ENCODE measurements at regions not wholly inside any gene's neighbourhood (a gene's known extent, or its start where the extent isn't known, plus 50 kb on each side); places are given as distances from the start of the nearest gene placed in this dataset.

GRCh38 chr1:79662596-79662995 lies 656.1 kb upstream of the ADGRL4 start:
- Histone ChIP-seq H3K4me1 (ENCODE audit: insufficient read depth, insufficient read length) (no peaks in the 10 kb centered on the region), H3K27me3 (ENCODE audit: insufficient read depth, insufficient read length) (no peaks in the 10 kb centered on the region), H3K36me3 (ENCODE audit: insufficient read depth, insufficient read length, low read length) (no peaks in the 10 kb centered on the region), H3K9ac (ENCODE audit: insufficient read length, low read depth) (no peak overlapping the region), H3K9me3 (ENCODE audit: insufficient read depth, low read length) (peaks cover 3% of the 10 kb centered on the region; the same call in 1 of the 2 replicates), H3K4me3 (ENCODE audit: insufficient read length, low read depth) (no peak overlapping the region)
- TF ChIP-seq ZNF274 (IDR thresholded peaks at IDR 0.05; ENCODE audit: low read depth, low read length) (no peak), YY1 (IDR thresholded peaks at IDR 0.05; ENCODE audit: insufficient read depth, insufficient read length) (no peak), SUZ12 (IDR thresholded peaks at IDR 0.05; ENCODE audit: extremely low read depth, insufficient read depth, insufficient read length) (no peak)
- DNase-seq (ENCODE audit: low read depth, low spot score), result no peak

- H3K9me3 ChIP-seq (ENCODE audit: insufficient read depth, low read length), result no peaks in the 10 kb centered on the region
- H3K4me1 ChIP-seq (ENCODE audit: insufficient read depth, insufficient read length), result no peaks in the 10 kb centered on the region
- no peak for DNase-seq (ENCODE audit: low read depth, low spot score)
- TF ChIP-seq YY1 (IDR thresholded peaks at IDR 0.05; ENCODE audit: insufficient read depth, insufficient read length), result no peak
- no peak for TF ChIP-seq ZNF274 (IDR thresholded peaks at IDR 0.05; ENCODE audit: low read depth, low read length)
- TF ChIP-seq SUZ12 (IDR thresholded peaks at IDR 0.05; ENCODE audit: extremely low read depth, insufficient read depth, insufficient read length), result no peak
- H3K36me3 ChIP-seq (ENCODE audit: insufficient read depth, insufficient read length, low read length), result no peaks in the 10 kb centered on the region
- H3K27me3 ChIP-seq (ENCODE audit: insufficient read depth, insufficient read length), result no peaks in the 10 kb centered on the region
- H3K9ac ChIP-seq (ENCODE audit: insufficient read length, low read depth), result no peak overlapping the region
- no peak overlapping the region for H3K4me3 ChIP-seq (ENCODE audit: insufficient read length, low read depth)
These were observed 653.6 kb upstream of the ADGRL4 start for GRCh38 chr1:79660129-79660528.

GRCh38 chr1:79657951-79658658 lies 651.6 kb upstream of the ADGRL4 start:
- Histone ChIP-seq H3K4me1 (ENCODE audit: insufficient read depth, insufficient read length) (no peaks in the 10 kb centered on the region), H3K36me3 (ENCODE audit: insufficient read depth, insufficient read length, low read length) (no peaks in the 10 kb centered on the region), H3K9ac (ENCODE audit: insufficient read length, low read depth) (no peak overlapping the region), H3K9me3 (ENCODE audit: insufficient read depth, low read length) (no peaks in the 10 kb centered on the region), H3K4me3 (ENCODE audit: insufficient read length, low read depth) (no peak overlapping the region), H3K27me3 (ENCODE audit: insufficient read depth, insufficient read length) (no peaks in the 10 kb centered on the region)
- TF ChIP-seq SUZ12 (IDR thresholded peaks at IDR 0.05; ENCODE audit: extremely low read depth, insufficient read depth, insufficient read length) (no peak), ZNF274 (IDR thresholded peaks at IDR 0.05; ENCODE audit: low read depth, low read length) (no peak), YY1 (IDR thresholded peaks at IDR 0.05; ENCODE audit: insufficient read depth, insufficient read length) (no peak)
- DNase-seq (ENCODE audit: low read depth, low spot score), result no peak

- H3K4me3 ChIP-seq (ENCODE audit: insufficient read length, low read depth), result no peak overlapping the region
- no peaks in the 10 kb centered on the region for H3K4me1 ChIP-seq (ENCODE audit: insufficient read depth, insufficient read length)
- no peaks in the 10 kb centered on the region for H3K27me3 ChIP-seq (ENCODE audit: insufficient read depth, insufficient read length)
- H3K36me3 ChIP-seq (ENCODE audit: insufficient read depth, insufficient read length, low read length), result no peaks in the 10 kb centered on the region
- H3K9me3 ChIP-seq (ENCODE audit: insufficient read depth, low read length), result no peaks in the 10 kb centered on the region
- no peak for TF ChIP-seq ZNF274 (IDR thresholded peaks at IDR 0.05; ENCODE audit: low read depth, low read length)
- no peak for TF ChIP-seq SUZ12 (IDR thresholded peaks at IDR 0.05; ENCODE audit: extremely low read depth, insufficient read depth, insufficient read length)
- no peak for TF ChIP-seq YY1 (IDR thresholded peaks at IDR 0.05; ENCODE audit: insufficient read depth, insufficient read length)
- no peak for DNase-seq (ENCODE audit: low read depth, low spot score)
- no peak overlapping the region for H3K9ac ChIP-seq (ENCODE audit: insufficient read length, low read depth)
These were observed 649.3 kb upstream of the ADGRL4 start for GRCh38 chr1:79655876-79656275.

- H3K27me3 ChIP-seq (ENCODE audit: insufficient read depth, insufficient read length), result no peaks in the 10 kb centered on the region
- TF ChIP-seq YY1 (IDR thresholded peaks at IDR 0.05; ENCODE audit: insufficient read depth, insufficient read length) (no peak), ZNF274 (IDR thresholded peaks at IDR 0.05; ENCODE audit: low read depth, low read length) (no peak), SUZ12 (IDR thresholded peaks at IDR 0.05; ENCODE audit: extremely low read depth, insufficient read depth, insufficient read length) (no peak)
- H3K9me3 ChIP-seq (ENCODE audit: insufficient read depth, low read length), result 0 out of 2 replicates have a peak, but pooled peaks cover 4% of the 10 kb centered on the region
- DNase-seq (ENCODE audit: low read depth, low spot score), result no peak
- no peak overlapping the region for H3K9ac ChIP-seq (ENCODE audit: insufficient read length, low read depth)
- no peak overlapping the region for H3K4me3 ChIP-seq (ENCODE audit: insufficient read length, low read depth)
- H3K36me3 ChIP-seq (ENCODE audit: insufficient read depth, insufficient read length, low read length), result no peaks in the 10 kb centered on the region
- H3K4me1 ChIP-seq (ENCODE audit: insufficient read depth, insufficient read length), result no peaks in the 10 kb centered on the region
These were observed 645.9 kb upstream of the ADGRL4 start for GRCh38 chr1:79652426-79652825.

GRCh38 chr1:79648126-79648525 lies 641.6 kb upstream of the ADGRL4 start:
- no peak overlapping the region for H3K4me3 ChIP-seq (ENCODE audit: insufficient read length, low read depth)
- H3K9me3 ChIP-seq (ENCODE audit: insufficient read depth, low read length), result 0 out of 2 replicates have a peak, but pooled peaks cover 4% of the 10 kb centered on the region
- TF ChIP-seq ZNF274 (IDR thresholded peaks at IDR 0.05; ENCODE audit: low read depth, low read length), result no peak
- TF ChIP-seq YY1 (IDR thresholded peaks at IDR 0.05; ENCODE audit: insufficient read depth, insufficient read length), result no peak
- no peak for TF ChIP-seq SUZ12 (IDR thresholded peaks at IDR 0.05; ENCODE audit: extremely low read depth, insufficient read depth, insufficient read length)
- DNase-seq (ENCODE audit: low read depth, low spot score), result no peak
- H3K36me3 ChIP-seq (ENCODE audit: insufficient read depth, insufficient read length, low read length), result no peaks in the 10 kb centered on the region
- no peaks in the 10 kb centered on the region for H3K4me1 ChIP-seq (ENCODE audit: insufficient read depth, insufficient read length)
- H3K27me3 ChIP-seq (ENCODE audit: insufficient read depth, insufficient read length), result no peaks in the 10 kb centered on the region
- H3K9ac ChIP-seq (ENCODE audit: insufficient read length, low read depth), result no peak overlapping the region

- Histone ChIP-seq H3K27me3 (ENCODE audit: insufficient read depth, insufficient read length) (no peaks in the 10 kb centered on the region), H3K36me3 (ENCODE audit: insufficient read depth, insufficient read length, low read length) (no peaks in the 10 kb centered on the region), H3K4me3 (ENCODE audit: insufficient read length, low read depth) (no peak overlapping the region), H3K9ac (ENCODE audit: insufficient read length, low read depth) (no peak overlapping the region), H3K4me1 (ENCODE audit: insufficient read depth, insufficient read length) (no peaks in the 10 kb centered on the region), H3K9me3 (ENCODE audit: insufficient read depth, low read length) (0 out of 2 replicates have a peak, but pooled peaks cover 4% of the 10 kb centered on the region)
- no peak for TF ChIP-seq SUZ12 (IDR thresholded peaks at IDR 0.05; ENCODE audit: extremely low read depth, insufficient read depth, insufficient read length)
- no peak for TF ChIP-seq YY1 (IDR thresholded peaks at IDR 0.05; ENCODE audit: insufficient read depth, insufficient read length)
- no peak for TF ChIP-seq ZNF274 (IDR thresholded peaks at IDR 0.05; ENCODE audit: low read depth, low read length)
- peak; percentile 23 for DNase-seq (ENCODE audit: low read depth, low spot score)
These were observed 640.4 kb upstream of the ADGRL4 start for GRCh38 chr1:79646880-79647279.
